ENCODE measurements at regions not wholly inside any gene's neighbourhood (a gene's known extent, or its start where the extent isn't known, plus 50 kb on each side); places are given as distances from the start of the nearest gene placed in this dataset.

DNA sequence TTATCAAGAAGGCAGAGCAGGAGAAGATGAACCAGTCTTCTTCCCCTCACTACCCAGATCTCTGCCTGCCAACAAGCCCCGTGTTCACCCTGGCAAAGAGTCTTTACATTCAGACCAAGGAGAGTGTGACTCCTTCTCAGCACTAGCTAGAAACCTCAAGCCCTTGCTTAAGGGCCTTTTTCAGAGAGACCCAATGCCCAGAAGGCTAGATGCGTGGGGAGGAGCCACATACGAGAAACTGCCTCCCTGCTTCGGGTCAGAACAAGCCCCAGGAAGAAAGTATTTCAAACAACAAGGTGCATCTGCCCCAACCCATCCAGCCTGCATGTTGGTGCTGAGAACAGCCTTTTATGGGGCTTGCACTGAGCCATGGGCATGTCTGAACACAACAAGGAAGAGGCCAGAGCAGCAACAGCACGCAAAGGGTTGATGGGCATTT, 152.7 kb upstream of the CAMK1G start:
- TF ChIP-seq POLR2AphosphoS5 (IDR thresholded peaks at IDR 0.05) = no peak
- TF ChIP-seq, protein P1, sequence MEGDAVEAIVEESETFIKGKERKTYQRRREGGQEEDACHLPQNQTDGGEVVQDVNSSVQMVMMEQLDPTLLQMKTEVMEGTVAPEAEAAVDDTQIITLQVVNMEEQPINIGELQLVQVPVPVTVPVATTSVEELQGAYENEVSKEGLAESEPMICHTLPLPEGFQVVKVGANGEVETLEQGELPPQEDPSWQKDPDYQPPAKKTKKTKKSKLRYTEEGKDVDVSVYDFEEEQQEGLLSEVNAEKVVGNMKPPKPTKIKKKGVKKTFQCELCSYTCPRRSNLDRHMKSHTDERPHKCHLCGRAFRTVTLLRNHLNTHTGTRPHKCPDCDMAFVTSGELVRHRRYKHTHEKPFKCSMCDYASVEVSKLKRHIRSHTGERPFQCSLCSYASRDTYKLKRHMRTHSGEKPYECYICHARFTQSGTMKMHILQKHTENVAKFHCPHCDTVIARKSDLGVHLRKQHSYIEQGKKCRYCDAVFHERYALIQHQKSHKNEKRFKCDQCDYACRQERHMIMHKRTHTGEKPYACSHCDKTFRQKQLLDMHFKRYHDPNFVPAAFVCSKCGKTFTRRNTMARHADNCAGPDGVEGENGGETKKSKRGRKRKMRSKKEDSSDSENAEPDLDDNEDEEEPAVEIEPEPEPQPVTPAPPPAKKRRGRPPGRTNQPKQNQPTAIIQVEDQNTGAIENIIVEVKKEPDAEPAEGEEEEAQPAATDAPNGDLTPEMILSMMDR (IDR thresholded peaks at IDR 0.05; ENCODE audit: poor library complexity, severe bottlenecking) = no peak
